ENCODE measurements at regions not wholly inside any gene's neighbourhood (a gene's known extent, or its start where the extent isn't known, plus 50 kb on each side); places are given as distances from the start of the nearest gene placed in this dataset.

DNA sequence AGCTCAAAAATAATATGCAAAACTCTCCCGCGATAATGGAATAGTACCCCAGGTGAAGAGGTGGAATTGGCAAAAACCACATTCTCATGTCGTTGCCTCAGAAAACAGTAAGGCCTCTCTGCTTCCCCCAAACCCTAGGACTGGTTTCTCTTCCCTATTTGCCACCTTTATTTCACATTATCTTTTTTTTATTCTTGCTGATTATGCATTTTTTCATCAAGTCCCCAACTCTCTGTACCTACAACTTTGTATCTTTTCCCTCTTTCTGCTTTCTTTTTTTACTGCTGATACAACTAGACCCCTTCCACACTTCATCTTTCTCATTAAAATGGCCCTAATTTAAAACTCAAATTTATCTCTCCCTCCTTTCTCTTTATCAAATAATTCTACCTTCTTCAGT lies 1472.2 kb downstream of the SUCLG1 start:
- DNase-seq = no peak
- TF ChIP-seq POLR2A (IDR thresholded peaks at IDR 0.05) = no peak
- TF ChIP-seq, protein P1, sequence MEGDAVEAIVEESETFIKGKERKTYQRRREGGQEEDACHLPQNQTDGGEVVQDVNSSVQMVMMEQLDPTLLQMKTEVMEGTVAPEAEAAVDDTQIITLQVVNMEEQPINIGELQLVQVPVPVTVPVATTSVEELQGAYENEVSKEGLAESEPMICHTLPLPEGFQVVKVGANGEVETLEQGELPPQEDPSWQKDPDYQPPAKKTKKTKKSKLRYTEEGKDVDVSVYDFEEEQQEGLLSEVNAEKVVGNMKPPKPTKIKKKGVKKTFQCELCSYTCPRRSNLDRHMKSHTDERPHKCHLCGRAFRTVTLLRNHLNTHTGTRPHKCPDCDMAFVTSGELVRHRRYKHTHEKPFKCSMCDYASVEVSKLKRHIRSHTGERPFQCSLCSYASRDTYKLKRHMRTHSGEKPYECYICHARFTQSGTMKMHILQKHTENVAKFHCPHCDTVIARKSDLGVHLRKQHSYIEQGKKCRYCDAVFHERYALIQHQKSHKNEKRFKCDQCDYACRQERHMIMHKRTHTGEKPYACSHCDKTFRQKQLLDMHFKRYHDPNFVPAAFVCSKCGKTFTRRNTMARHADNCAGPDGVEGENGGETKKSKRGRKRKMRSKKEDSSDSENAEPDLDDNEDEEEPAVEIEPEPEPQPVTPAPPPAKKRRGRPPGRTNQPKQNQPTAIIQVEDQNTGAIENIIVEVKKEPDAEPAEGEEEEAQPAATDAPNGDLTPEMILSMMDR (IDR thresholded peaks at IDR 0.05) = no peak
- H3K27ac ChIP-seq = no peak overlapping the region
- H3K4me1 ChIP-seq = no peaks in the 10 kb centered on the region
- no peak overlapping the region for H3K4me3 ChIP-seq
- intact Hi-C loops (cut with DNase I; ENCODE audit: low total_unique reads) = no loop called here
- H3K27me3 ChIP-seq = no peaks in the 10 kb centered on the region
- no peaks in the 10 kb centered on the region for H3K9me3 ChIP-seq
- WGBS, 2 donors = 64 to 76% methylated on average over 3 of the region's 3 CpGs
- H3K36me3 ChIP-seq (ENCODE audit: low read depth, missing control alignments) = no peaks in the 10 kb centered on the region

DNA sequence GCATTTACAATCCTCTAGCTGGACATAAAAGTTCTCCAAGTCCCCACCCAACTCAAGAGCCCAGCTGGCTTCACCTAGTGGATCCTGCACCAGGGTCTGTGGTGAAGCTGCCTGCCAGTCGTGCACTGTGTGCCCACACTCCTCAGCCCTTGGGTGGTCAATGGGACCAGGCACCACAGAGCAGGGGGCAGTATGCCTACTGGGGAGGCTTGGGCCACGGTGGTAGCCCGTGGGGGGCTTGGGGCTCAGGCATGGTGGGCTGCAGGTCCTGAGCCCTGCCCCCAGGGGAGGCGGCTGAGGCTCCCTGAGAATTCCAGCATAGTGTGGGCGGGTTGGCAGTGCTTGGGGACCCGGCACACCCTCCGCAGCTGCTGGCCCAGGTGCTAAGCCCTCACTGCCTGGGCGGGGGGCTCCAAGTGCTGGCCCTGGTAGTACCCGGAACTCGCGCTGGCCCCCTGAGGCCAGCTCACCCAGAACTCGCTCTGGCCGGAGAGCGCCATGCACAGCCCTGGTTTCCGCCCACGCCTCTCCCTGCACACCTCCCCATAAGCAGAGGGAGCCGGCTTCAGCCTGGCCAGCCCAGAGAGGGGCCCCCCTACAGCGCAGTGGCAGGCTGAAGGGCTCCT lies 1473.4 kb downstream of the SUCLG1 start:
- TF ChIP-seq, protein P1 (IDR thresholded peaks at IDR 0.05) = no peak
- no peak for TF ChIP-seq POLR2A (IDR thresholded peaks at IDR 0.05)
- intact Hi-C loops (cut with DNase I; ENCODE audit: low total_unique reads) = no loop called here
- WGBS, 2 donors = 58 to 90% methylated on average over 3 to 14 of the region's 18 CpGs

DNA sequence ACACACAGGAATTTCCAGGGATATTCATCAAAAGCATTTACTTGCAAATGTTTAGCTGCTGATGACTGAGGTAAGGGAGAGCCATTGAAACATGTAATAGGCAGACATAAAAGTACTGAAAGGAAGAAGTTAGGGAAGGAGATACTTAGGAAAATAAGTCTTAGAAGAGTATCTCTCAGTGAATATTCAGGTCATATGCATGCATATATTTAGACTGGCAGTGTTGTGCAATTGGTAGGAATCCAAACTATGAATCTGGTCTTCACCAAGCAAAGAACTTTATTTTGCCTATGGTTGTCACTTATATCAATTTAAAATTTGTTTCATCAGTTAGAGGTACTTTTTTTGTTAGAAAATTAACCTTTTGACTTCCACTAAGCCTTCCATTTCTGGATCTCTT lies 1490.7 kb downstream of the SUCLG1 start:
- Histone ChIP-seq H3K4me1 (no peaks in the 10 kb centered on the region), H3K27ac (no peak overlapping the region), H3K27me3 (no peaks in the 10 kb centered on the region), H3K36me3 (ENCODE audit: low read depth, missing control alignments) (no peaks in the 10 kb centered on the region), H3K4me3 (no peak overlapping the region), H3K9me3 (no peaks in the 10 kb centered on the region)
- DNase-seq = no peak
- intact Hi-C loops (cut with DNase I; ENCODE audit: low total_unique reads) = no loop called here
- TF ChIP-seq POLR2A (IDR thresholded peaks at IDR 0.05) = no peak
- TF ChIP-seq, protein P1 (IDR thresholded peaks at IDR 0.05) = no peak

More for the DNA sequence above, 1473.4 kb downstream of the SUCLG1 start:
- Histone ChIP-seq H3K27me3 (no peaks in the 10 kb centered on the region), H3K9me3 (no peaks in the 10 kb centered on the region), H3K4me1 (no peaks in the 10 kb centered on the region), H3K4me3 (no peak overlapping the region), H3K36me3 (ENCODE audit: low read depth, missing control alignments) (no peaks in the 10 kb centered on the region), H3K27ac (no peak overlapping the region)
- no peak for DNase-seq

DNA sequence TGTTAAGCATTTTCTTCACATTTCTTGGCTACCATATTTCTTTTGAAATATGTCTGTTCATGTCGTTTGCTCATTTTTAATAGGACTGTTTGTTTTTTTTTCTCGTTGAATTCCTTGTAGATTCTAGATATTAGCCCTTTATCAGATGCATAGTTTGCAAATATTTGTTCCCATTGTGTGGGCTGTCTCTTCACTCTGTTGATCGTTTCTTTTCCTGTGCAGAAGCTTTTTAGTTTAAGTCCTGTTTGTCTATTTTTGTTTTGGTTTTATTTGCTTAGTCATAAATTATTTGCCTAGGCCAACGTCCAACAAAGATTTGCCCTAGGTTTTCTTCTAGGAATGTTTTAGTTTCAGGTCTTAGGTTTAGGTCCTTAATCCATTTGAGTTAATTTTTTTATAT lies 1494.7 kb downstream of the SUCLG1 start:
- H3K27ac ChIP-seq = no peak overlapping the region
- H3K4me1 ChIP-seq = no peaks in the 10 kb centered on the region
- TF ChIP-seq POLR2A (IDR thresholded peaks at IDR 0.05) = no peak
- TF ChIP-seq, protein P1 (IDR thresholded peaks at IDR 0.05) = no peak
- intact Hi-C loops (cut with DNase I; ENCODE audit: low total_unique reads) = no loop called here
- no peak overlapping the region for H3K4me3 ChIP-seq
- H3K27me3 ChIP-seq = no peaks in the 10 kb centered on the region
- DNase-seq = no peak
- H3K36me3 ChIP-seq (ENCODE audit: low read depth, missing control alignments) = no peaks in the 10 kb centered on the region
- H3K9me3 ChIP-seq = no peaks in the 10 kb centered on the region
- 73 to 82% methylated on average over 4 of the region's 4 CpGs for WGBS, 2 donors

DNA sequence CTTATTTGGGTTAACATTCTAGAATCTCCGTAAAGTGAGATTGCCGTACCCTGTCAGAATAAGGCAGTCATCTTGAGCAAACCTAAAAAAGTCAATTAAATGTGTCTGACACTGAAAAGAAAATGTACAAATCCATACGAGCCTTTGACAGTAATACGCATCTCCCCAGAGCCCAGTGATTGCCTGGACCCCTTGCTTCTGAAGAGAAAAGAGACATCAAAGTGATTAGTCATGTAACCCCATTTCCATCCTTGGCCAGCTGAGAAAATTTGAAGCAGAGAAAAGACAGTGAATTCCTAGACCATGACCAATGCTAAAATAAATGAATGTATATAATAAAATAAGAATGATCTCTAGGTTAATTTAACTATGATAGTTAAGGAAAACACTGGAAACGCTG lies 1499.4 kb downstream of the SUCLG1 start:
- 88 to 93% methylated on average over 5 of the region's 5 CpGs for WGBS, 2 donors
- intact Hi-C loops (cut with DNase I; ENCODE audit: low total_unique reads) = no loop called here
- no peak for DNase-seq
- TF ChIP-seq POLR2A (IDR thresholded peaks at IDR 0.05) = no peak
- TF ChIP-seq, protein P1 (IDR thresholded peaks at IDR 0.05) = no peak
- Histone ChIP-seq H3K36me3 (ENCODE audit: low read depth, missing control alignments) (no peaks in the 10 kb centered on the region), H3K4me1 (no peaks in the 10 kb centered on the region), H3K4me3 (no peak overlapping the region), H3K27ac (no peak overlapping the region), H3K9me3 (no peaks in the 10 kb centered on the region), H3K27me3 (no peaks in the 10 kb centered on the region)

Measured in testis (tissue), 2 donors.